ENCODE measurements at regions not wholly inside any gene's neighbourhood (a gene's known extent, or its start where the extent isn't known, plus 50 kb on each side); places are given as distances from the start of the nearest gene placed in this dataset.
"Not testable (repeated sequence)": the region's sequence is repeated elsewhere in the genome, so short reads cannot be mapped to it uniquely, and the experiment has no call there.

DNA sequence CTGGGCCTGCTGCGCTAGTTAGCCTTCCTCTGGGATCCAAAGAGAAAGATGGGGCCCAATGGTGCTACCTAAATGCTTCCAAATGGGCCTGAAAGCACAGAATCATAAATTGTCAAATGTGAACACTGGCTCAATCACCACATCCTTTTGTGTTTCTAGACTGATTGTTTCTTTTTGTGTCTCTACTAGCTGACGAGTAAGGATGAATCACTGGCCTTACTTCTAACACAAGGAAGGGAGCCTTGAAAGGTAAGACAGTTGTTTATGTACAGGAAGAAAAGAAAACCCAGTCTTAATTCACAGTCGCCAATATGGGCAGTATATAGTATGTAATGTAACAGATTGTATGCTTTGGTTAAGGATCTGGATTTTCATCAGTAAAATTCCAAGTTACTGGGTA is 89.5 kb downstream of the ZNF92 start:
- no peak overlapping the region for H2AFZ ChIP-seq (ENCODE audit: low read depth, low read length)

DNA sequence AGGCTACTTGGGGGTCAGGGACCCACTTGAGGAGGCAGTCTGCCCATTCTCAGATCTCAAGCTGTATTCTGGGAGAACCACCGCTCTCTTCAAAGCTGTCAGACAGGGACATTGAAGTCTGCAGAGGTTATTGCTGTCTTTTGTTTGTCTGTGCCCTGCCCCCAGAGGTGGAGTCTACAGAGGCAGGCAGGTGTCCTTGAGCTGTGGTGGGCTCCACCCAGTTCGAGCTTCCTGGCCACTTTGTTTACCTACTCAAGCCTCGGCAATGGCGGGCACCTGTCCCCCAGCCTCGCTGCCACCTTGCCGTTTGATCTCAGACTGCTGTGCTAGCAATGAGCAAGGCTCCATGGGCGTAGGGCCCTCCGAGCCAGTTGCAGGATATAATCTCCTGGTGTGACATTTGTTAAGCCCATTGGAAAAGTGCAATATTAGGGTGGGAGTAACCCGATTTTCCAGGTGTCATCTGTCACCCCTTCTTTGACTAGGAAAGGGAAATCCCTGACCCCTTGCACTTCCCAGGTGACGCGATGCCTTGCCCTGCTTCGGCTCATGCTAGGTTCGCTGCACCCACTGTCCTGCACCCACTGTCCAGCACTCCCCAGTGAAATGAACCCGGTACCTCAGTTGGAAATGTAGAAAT is 96.4 kb downstream of the ZNF92 start:
- H3K4me3 Mint-ChIP-seq (ENCODE audit: unreplicated experiment); H3K4me1 Mint-ChIP-seq (ENCODE audit: low read depth, unreplicated experiment): not testable (repeated sequence)

More for the DNA sequence above, 89.5 kb downstream of the ZNF92 start:
- Histone ChIP-seq H3K4me2 (ENCODE audit: low read length) (no peak overlapping the region), H3K9ac (ENCODE audit: low read length) (no peak overlapping the region), H3K4me3 (ENCODE audit: insufficient read depth, low read depth, low read length) (no peak overlapping the region), H3K79me2 (ENCODE audit: insufficient read depth, low read length) (no peaks in the 10 kb centered on the region), H3K36me3 (ENCODE audit: insufficient read depth, low read length) (no peaks in the 10 kb centered on the region), H3K27me3 (ENCODE audit: insufficient read depth, low read length) (no peaks in the 10 kb centered on the region), H3K27ac (ENCODE audit: low read depth, low read length) (no peak overlapping the region), H3K9me3 (ENCODE audit: insufficient read depth, low read depth, low read length) (no peaks in the 10 kb centered on the region), H3K4me1 (ENCODE audit: insufficient read depth, low read length) (no peaks in the 10 kb centered on the region), H4K20me1 (ENCODE audit: insufficient read depth, low read length) (no peaks in the 10 kb centered on the region)
- DNase-seq (ENCODE audit: low read depth) (no peak), FAIRE-seq (no peak)
- Mint-ChIP-seq H3K4me1 (ENCODE audit: low read depth, unreplicated experiment) (peaks cover 12% of the 10 kb centered on the region), H3K27me3 (ENCODE audit: low read depth, unreplicated experiment) (peaks cover 17% of the 10 kb centered on the region), H3K9me3 (ENCODE audit: unreplicated experiment) (peaks cover 12% of the 10 kb centered on the region), H3K4me3 (ENCODE audit: unreplicated experiment) (no peak overlapping the region), H3K27ac (ENCODE audit: unreplicated experiment) (no peak overlapping the region), H3K36me3 (ENCODE audit: low read depth, unreplicated experiment) (no peaks in the 10 kb centered on the region)
- TF ChIP-seq, protein P1, sequence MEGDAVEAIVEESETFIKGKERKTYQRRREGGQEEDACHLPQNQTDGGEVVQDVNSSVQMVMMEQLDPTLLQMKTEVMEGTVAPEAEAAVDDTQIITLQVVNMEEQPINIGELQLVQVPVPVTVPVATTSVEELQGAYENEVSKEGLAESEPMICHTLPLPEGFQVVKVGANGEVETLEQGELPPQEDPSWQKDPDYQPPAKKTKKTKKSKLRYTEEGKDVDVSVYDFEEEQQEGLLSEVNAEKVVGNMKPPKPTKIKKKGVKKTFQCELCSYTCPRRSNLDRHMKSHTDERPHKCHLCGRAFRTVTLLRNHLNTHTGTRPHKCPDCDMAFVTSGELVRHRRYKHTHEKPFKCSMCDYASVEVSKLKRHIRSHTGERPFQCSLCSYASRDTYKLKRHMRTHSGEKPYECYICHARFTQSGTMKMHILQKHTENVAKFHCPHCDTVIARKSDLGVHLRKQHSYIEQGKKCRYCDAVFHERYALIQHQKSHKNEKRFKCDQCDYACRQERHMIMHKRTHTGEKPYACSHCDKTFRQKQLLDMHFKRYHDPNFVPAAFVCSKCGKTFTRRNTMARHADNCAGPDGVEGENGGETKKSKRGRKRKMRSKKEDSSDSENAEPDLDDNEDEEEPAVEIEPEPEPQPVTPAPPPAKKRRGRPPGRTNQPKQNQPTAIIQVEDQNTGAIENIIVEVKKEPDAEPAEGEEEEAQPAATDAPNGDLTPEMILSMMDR (IDR thresholded peaks at IDR 0.05; ENCODE audit: insufficient read depth, low read depth, low read length), result no peak
- no peak for TF ChIP-seq EZH2 (IDR thresholded peaks at IDR 0.05; ENCODE audit: insufficient read depth, low read length)

DNA sequence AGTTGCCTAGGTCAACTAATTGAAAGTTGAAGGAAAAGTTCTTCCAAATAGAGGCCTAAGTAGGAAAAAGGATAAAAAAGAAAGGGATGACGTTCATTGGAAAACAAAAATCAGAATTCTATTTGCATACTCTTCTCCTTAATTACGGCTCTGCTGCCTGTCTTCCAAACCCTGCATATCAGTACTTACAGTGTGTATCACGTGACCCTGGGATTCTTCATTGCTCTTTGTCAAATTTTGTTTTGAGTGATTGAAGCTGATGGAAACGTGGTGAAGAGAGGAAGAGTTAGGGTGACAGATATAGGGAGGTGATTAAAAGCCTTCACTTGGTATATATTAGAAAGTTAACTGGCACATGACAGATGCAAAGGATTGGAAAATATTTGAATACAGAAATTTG is 97.9 kb downstream of the ZNF92 start:
- Histone ChIP-seq H3K9me3 (ENCODE audit: insufficient read depth, low read depth, low read length) (no peaks in the 10 kb centered on the region), H2AFZ (ENCODE audit: low read depth, low read length) (no peak overlapping the region), H3K4me1 (ENCODE audit: insufficient read depth, low read length) (no peaks in the 10 kb centered on the region), H3K27me3 (ENCODE audit: insufficient read depth, low read length) (no peaks in the 10 kb centered on the region), H3K4me3 (ENCODE audit: insufficient read depth, low read depth, low read length) (no peak overlapping the region), H3K27ac (ENCODE audit: low read depth, low read length) (no peak overlapping the region), H4K20me1 (ENCODE audit: insufficient read depth, low read length) (no peaks in the 10 kb centered on the region), H3K4me2 (ENCODE audit: low read length) (no peak overlapping the region), H3K36me3 (ENCODE audit: insufficient read depth, low read length) (no peaks in the 10 kb centered on the region), H3K9ac (ENCODE audit: low read length) (no peak overlapping the region), H3K79me2 (ENCODE audit: insufficient read depth, low read length) (no peaks in the 10 kb centered on the region)
- FAIRE-seq (no peak), DNase-seq (ENCODE audit: low read depth) (no peak)
- Mint-ChIP-seq H3K4me3 (ENCODE audit: unreplicated experiment) (no peak overlapping the region), H3K27ac (ENCODE audit: unreplicated experiment) (no peak overlapping the region), H3K4me1 (ENCODE audit: low read depth, unreplicated experiment) (peaks cover 10% of the 10 kb centered on the region), H3K36me3 (ENCODE audit: low read depth, unreplicated experiment) (no peaks in the 10 kb centered on the region), H3K27me3 (ENCODE audit: low read depth, unreplicated experiment) (peaks cover 22% of the 10 kb centered on the region), H3K9me3 (ENCODE audit: unreplicated experiment) (peaks cover 33% of the 10 kb centered on the region)
- TF ChIP-seq, protein P1 (IDR thresholded peaks at IDR 0.05; ENCODE audit: insufficient read depth, low read depth, low read length), result no peak
- no peak for TF ChIP-seq EZH2 (IDR thresholded peaks at IDR 0.05; ENCODE audit: insufficient read depth, low read length)

More for the DNA sequence above, 96.4 kb downstream of the ZNF92 start:
- not testable (repeated sequence) for H3K36me3 Mint-ChIP-seq (ENCODE audit: low read depth, unreplicated experiment); H3K27me3 ChIP-seq (ENCODE audit: insufficient read depth, low read length); H3K4me1 ChIP-seq (ENCODE audit: insufficient read depth, low read length); H4K20me1 ChIP-seq (ENCODE audit: insufficient read depth, low read length); H3K36me3 ChIP-seq (ENCODE audit: insufficient read depth, low read length); H3K9me3 ChIP-seq (ENCODE audit: insufficient read depth, low read depth, low read length); H3K27ac Mint-ChIP-seq (ENCODE audit: unreplicated experiment); DNase-seq (ENCODE audit: low read depth); H2AFZ ChIP-seq (ENCODE audit: low read depth, low read length); H3K27ac ChIP-seq (ENCODE audit: low read depth, low read length); H3K4me2 ChIP-seq (ENCODE audit: low read length); H3K79me2 ChIP-seq (ENCODE audit: insufficient read depth, low read length); H3K4me3 ChIP-seq (ENCODE audit: insufficient read depth, low read depth, low read length); FAIRE-seq; H3K9ac ChIP-seq (ENCODE audit: low read length)
- Mint-ChIP-seq H3K27me3 (ENCODE audit: low read depth, unreplicated experiment) (peaks cover 27% of the 10 kb centered on the region), H3K9me3 (ENCODE audit: unreplicated experiment) (peaks cover 31% of the 10 kb centered on the region)
